NCI-H460 (cell line): ENCODE measurements at regions not wholly inside any gene's neighbourhood (a gene's known extent, or its start where the extent isn't known, plus 50 kb on each side); places are given as distances from the start of the nearest gene placed in this dataset.

Experiments
- DNase-seq: peaks from one replicate; pipeline ENCODE4 v3.0.0-alpha.2; 2016; ENCODE audit warnings: low read depth; ENCODE audit errors: extremely low read depth

GRCh38 chr22:49201046-49201970, 626.4 kb downstream of the BRD1 start:
- no peak for DNase-seq

GRCh38 chr22:49199224-49199623, 628.4 kb downstream of the BRD1 start:
- DNase-seq: no peak

- no peak for DNase-seq
Measured at GRCh38 chr22:49198705-49199084, 629.0 kb downstream of the BRD1 start.

GRCh38 chr22:49197986-49198704, 629.5 kb downstream of the BRD1 start:
- DNase-seq: no peak

GRCh38 chr22:49197505-49197904, 630.2 kb downstream of the BRD1 start:
- DNase-seq: no peak

- no peak for DNase-seq
Measured at GRCh38 chr22:49196046-49196511, 631.6 kb downstream of the BRD1 start.

- DNase-seq: no peak
Measured at GRCh38 chr22:49195636-49196035, 632.0 kb downstream of the BRD1 start.

- DNase-seq: no peak
Measured at GRCh38 chr22:49193901-49194465, 633.7 kb downstream of the BRD1 start.

- DNase-seq: no peak
Measured at GRCh38 chr22:49193348-49193747, 634.3 kb downstream of the BRD1 start.

GRCh38 chr22:49192857-49193250, 634.8 kb downstream of the BRD1 start:
- DNase-seq: no peak

- no peak for DNase-seq
Measured at GRCh38 chr22:49192180-49192856, 635.4 kb downstream of the BRD1 start.

GRCh38 chr22:49191506-49191980, 636.1 kb downstream of the BRD1 start:
- no peak for DNase-seq

- DNase-seq: no peak
Measured at GRCh38 chr22:49190816-49191505, 636.7 kb downstream of the BRD1 start.

- DNase-seq: no peak
Measured at GRCh38 chr22:49189871-49190270, 637.8 kb downstream of the BRD1 start.

GRCh38 chr22:49188591-49188990, 639.1 kb downstream of the BRD1 start:
- DNase-seq: no peak

- DNase-seq: no peak
Measured at GRCh38 chr22:49188091-49188490, 639.6 kb downstream of the BRD1 start.

- no peak for DNase-seq
Measured at GRCh38 chr22:49186762-49187161, 640.9 kb downstream of the BRD1 start.

- no peak for DNase-seq
Measured at GRCh38 chr22:49186293-49186692, 641.4 kb downstream of the BRD1 start.

GRCh38 chr22:49185312-49185969, 642.2 kb downstream of the BRD1 start:
- DNase-seq: no peak

- no peak for DNase-seq
Measured at GRCh38 chr22:49184736-49185135, 642.9 kb downstream of the BRD1 start.
